ENCODE measurements at regions not wholly inside any gene's neighbourhood (a gene's known extent, or its start where the extent isn't known, plus 50 kb on each side); places are given as distances from the start of the nearest gene placed in this dataset.

DNA sequence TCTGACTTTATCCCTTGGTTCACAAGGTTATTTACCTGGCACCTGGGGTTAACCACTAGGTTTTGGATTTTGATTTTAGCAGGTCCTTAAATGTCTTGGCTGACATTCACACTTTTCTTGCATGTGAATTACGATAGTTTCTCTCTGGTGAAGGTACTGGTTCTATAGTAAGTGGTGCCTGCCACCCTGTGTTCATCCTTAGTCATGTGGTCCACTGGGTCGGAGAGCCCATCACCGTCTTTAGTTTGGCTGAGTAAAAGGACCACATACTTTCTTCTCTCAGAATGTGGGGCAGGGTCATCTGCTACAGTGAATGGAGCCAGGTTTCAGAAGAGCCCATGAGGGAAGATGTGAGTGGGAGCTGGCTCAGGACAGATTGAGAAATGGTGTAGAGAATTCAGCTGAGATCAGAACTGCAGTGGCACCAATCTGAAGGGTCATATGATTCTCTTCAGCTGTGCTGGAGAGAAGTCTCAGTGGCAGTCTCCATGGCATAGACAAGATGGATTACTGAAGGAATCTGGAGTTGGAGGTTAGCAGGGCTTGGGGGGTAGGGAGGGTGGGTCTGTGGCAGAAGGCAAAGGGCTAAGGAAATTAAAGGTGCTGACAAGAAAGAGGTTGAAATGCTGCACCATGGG lies 310.4 kb downstream of the GPAT3 start:
- DNase-seq (no peak), ATAC-seq (ENCODE audit: insufficient read depth, low FRiP score) (no peak)
- no peaks in the 10 kb centered on the region for H3K4me1 ChIP-seq (ENCODE audit: control insufficient read depth in 5 of 5, insufficient read depth in 5 of 5, low read length in 5 of 5)
- no peak overlapping the region for H3K27ac ChIP-seq (ENCODE audit: low read depth in 1 of 2, low read length in 1 of 2)
- whole genome bisulfite sequencing, 2 donors, result 77 to 86% methylated on average over 3 of the region's 3 CpGs
- H3K9me3 ChIP-seq (ENCODE audit: control insufficient read depth in 4 of 4, insufficient read depth in 3 of 4, low read length in 3 of 4), result no peaks in the 10 kb centered on the region
- no peaks in the 10 kb centered on the region for H3K36me3 ChIP-seq (ENCODE audit: control insufficient read depth in 4 of 4, insufficient read depth in 4 of 4, low read length in 4 of 4)
- H3K9ac ChIP-seq (ENCODE audit: insufficient read depth in 1 of 2, low read length in 2 of 2), result no peak overlapping the region
- H3K27me3 ChIP-seq (ENCODE audit: control insufficient read depth in 3 of 3, insufficient read depth in 3 of 3, low read length in 2 of 3), result no peaks in the 10 kb centered on the region
- no peak overlapping the region for H3K4me3 ChIP-seq
- no peak for TF ChIP-seq CTCF (IDR thresholded peaks at IDR 0.05; ENCODE audit: control extremely low read depth, extremely low read depth)

GRCh38 chr4:83839615-83840014 lies 303.7 kb downstream of the GPAT3 start:
- Histone ChIP-seq H3K4me3 (no peak overlapping the region), H3K36me3 (ENCODE audit: control insufficient read depth in 4 of 4, insufficient read depth in 4 of 4, low read length in 4 of 4) (no peaks in the 10 kb centered on the region), H3K27ac (ENCODE audit: low read depth in 1 of 2, low read length in 1 of 2) (no peak overlapping the region), H3K4me1 (ENCODE audit: control insufficient read depth in 5 of 5, insufficient read depth in 5 of 5, low read length in 5 of 5) (peaks cover 0 to 2% (median 0%) of the 10 kb centered on the region in 5 donors), H3K27me3 (ENCODE audit: control insufficient read depth in 3 of 3, insufficient read depth in 3 of 3, low read length in 2 of 3) (no peaks in the 10 kb centered on the region), H3K9me3 (ENCODE audit: control insufficient read depth in 4 of 4, insufficient read depth in 3 of 4, low read length in 3 of 4) (no peaks in the 10 kb centered on the region), H3K9ac (ENCODE audit: insufficient read depth in 1 of 2, low read length in 2 of 2) (no peak overlapping the region)
- no peak for ATAC-seq (ENCODE audit: insufficient read depth, low FRiP score)
- no peak for DNase-seq
- no peak for TF ChIP-seq CTCF (IDR thresholded peaks at IDR 0.05; ENCODE audit: control extremely low read depth, extremely low read depth)
- WGBS, 2 donors, result 93 to 99% methylated on average over 2 of the region's 2 CpGs

DNA sequence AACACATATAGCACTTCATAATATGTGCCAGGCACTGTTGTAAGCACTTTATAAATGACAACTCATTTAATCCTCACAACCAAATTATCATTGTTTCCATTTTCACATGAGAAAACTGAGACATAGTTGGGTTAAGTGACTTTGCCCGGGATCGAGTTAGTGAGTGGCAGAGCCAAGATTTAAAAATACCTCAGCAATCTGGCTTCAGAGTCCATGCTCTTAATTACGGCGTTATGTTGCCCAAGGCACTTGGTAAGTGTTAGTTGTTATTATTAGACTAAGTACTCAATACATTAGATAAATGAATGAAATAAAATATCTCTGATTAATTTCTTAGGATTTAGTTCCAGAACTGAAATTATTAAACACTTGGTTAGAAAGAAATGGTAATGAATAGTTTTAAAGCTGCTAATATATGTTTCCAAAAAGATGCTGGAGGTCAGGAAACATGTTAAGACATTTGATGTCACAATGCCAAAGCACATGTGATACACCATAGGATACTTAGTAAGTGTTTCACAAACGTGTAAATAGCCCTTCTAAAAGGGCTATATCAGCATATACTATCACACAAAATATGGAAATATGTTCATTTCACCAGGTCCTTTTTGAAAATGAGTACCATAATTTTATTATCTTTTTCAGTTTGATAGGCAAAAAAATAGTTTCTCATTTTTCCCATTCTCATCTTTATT lies 301.9 kb downstream of the GPAT3 start:
- no peak overlapping the region for H3K9ac ChIP-seq (ENCODE audit: insufficient read depth in 1 of 2, low read length in 2 of 2)
- H3K9me3 ChIP-seq (ENCODE audit: control insufficient read depth in 4 of 4, insufficient read depth in 3 of 4, low read length in 3 of 4), result no peaks in the 10 kb centered on the region
- no peaks in the 10 kb centered on the region for H3K36me3 ChIP-seq (ENCODE audit: control insufficient read depth in 4 of 4, insufficient read depth in 4 of 4, low read length in 4 of 4)
- DNase-seq (no peak), ATAC-seq (ENCODE audit: insufficient read depth, low FRiP score) (no peak)
- 78 to 83% methylated on average over 5 of the region's 5 CpGs for WGBS, 2 donors
- H3K4me1 ChIP-seq (ENCODE audit: control insufficient read depth in 5 of 5, insufficient read depth in 5 of 5, low read length in 5 of 5), result peaks cover 0 to 2% (median 0%) of the 10 kb centered on the region in 5 donors
- no peak overlapping the region for H3K4me3 ChIP-seq
- no peaks in the 10 kb centered on the region for H3K27me3 ChIP-seq (ENCODE audit: control insufficient read depth in 3 of 3, insufficient read depth in 3 of 3, low read length in 2 of 3)
- H3K27ac ChIP-seq (ENCODE audit: low read depth in 1 of 2, low read length in 1 of 2), result no peak overlapping the region
- no peak for TF ChIP-seq CTCF (IDR thresholded peaks at IDR 0.05; ENCODE audit: control extremely low read depth, extremely low read depth)

Measured in lung (tissue), 11 donors.